ENCODE measurements at regions not wholly inside any gene's neighbourhood (a gene's known extent, or its start where the extent isn't known, plus 50 kb on each side); places are given as distances from the start of the nearest gene placed in this dataset.

DNA sequence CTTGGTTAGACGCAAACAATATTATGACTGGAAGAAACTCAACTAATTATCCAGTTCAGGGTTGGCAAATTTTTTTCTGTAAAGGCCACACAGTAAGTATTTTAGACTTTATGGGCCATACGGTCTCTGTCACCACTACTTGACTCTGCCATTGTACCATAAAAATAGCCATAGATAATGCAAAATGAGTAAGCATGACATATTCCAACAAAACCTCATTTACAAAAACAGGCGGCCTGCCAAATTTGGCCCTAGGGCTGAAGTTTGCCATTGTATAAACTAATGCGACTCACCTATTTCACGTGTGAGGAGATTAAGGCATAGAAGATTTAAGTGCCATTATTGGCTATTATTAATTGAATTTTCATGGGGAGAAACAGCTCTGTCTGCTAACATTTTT lies 116.8 kb upstream of the CNTN6 start:
- TF ChIP-seq CTCF (IDR thresholded peaks at IDR 0.05), result no peak
- no peak for TF ChIP-seq POLR2A (IDR thresholded peaks at IDR 0.05)
